ENCODE measurements at regions not wholly inside any gene's neighbourhood (a gene's known extent, or its start where the extent isn't known, plus 50 kb on each side); places are given as distances from the start of the nearest gene placed in this dataset.

GRCh38 chr10:3016016-3016415, 51.3 kb upstream of the PFKP start:
- no peak for DNase-seq
- intact Hi-C loops (cut with DNase I): no loop called here

DNA sequence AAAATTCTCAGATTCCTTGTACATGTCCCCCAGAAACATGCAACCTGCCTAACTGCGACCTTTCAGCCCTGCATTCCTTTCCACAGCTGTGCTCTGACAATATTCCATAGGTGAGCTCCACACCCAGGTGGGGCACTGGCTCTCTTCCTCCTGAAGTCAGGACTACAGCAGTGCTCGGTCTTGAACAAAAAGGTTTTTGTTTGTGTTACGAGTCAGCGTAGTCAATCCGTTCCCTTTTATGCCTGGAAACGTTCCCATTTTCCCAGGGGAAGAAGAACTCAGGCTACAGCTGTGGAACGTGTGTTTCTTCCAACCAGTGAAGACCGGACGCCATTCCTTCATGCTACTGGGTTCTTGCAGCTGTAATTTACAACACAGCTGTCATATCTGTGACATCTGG, 52.4 kb upstream of the PFKP start:
- intact Hi-C loops (cut with DNase I): no loop called here

GRCh38 chr10:3012223-3012622, 55.1 kb upstream of the PFKP start:
- DNase-seq: no peak
- intact Hi-C loops (cut with DNase I): no loop called here

More for the DNA sequence above, 52.4 kb upstream of the PFKP start:
- no peak for DNase-seq

DNA sequence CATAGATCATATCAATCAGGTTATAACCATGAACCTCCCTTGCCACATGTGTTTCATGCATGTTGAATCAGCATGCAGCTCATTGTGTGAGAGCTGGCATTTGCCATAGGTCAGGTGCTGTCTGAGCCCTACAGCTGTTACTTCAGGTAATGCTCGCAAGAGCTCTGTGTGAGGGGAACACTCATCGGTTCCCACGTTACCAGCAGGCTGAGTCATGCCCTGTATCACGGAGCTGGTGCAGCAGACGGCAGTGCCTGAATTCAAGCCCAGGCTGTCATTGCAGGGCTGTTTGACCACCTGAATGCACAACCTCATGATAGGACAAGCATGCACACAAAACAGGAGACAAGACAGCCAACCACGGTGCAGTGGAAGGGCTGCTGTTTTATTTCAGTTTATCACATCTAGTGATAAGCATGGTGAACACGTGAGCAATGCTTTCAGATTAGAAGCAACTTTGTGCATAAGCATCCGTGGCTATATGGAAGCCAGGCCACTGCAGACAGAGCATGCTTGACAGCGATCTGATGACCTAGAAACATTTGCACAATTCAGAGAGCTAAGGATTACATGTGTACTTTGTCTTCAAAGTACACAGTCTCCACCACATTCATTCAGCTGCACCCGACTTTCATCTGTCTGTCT, 56.4 kb upstream of the PFKP start:
- intact Hi-C loops (cut with DNase I): no loop called here
- no peak for DNase-seq

- no peak for DNase-seq
- intact Hi-C loops (cut with DNase I): no loop called here
These were observed 57.0 kb upstream of the PFKP start for GRCh38 chr10:3010334-3010733.

DNA sequence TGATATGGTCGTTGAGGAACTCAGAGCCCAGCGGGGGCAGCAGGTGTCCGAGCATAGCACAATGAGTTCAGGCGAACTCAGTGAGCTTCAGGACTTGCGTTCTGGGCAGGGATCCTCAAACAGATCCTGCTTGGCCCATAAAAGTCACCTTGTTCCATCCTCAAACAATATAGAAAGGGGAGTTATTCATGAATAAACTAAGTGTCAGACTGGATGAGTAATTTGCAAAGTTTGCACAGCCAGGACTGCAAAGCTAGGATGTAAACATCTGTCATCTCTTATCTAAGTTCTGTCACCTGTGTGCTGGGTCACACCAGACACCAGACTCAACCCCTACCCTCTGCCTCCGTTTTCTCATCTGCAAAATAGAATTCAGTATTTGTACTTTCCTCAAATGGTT, 58.0 kb upstream of the PFKP start:
- DNase-seq: no peak

DNA sequence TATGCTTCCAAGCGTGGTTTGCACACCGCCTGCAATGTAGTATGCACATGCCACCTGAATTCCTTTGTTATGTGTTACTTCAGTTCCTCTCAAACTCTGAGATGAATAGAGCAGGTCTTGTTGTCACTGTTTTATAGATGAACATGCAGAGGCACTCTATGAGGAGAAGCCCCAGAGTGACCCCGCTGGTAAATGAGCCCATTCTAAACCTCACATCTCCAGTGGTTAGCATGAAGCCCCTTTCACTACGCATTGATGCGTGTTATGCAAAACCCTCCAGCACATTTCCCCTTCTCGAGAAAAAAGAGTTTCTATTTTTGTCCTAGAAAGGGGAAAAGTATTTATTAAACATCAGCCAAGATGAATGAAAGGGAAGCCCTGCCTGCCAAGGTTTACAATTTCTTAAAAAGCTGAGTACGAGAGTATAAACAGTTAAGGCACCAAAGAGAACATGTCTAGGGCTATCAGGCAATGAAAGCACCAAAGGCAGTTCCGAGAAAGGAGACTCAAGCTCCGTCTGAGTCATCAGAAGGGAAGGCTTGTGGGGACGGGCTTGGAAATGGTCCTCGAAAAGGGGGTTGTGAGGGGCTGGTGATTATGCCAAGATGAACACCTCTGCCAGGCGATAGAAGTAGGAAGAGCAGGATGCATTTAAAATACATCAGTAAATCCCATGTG, 58.7 kb upstream of the PFKP start:
- DNase-seq: no peak

More for the DNA sequence above, 58.0 kb upstream of the PFKP start:
- intact Hi-C loops (cut with DNase I): no loop called here

DNA sequence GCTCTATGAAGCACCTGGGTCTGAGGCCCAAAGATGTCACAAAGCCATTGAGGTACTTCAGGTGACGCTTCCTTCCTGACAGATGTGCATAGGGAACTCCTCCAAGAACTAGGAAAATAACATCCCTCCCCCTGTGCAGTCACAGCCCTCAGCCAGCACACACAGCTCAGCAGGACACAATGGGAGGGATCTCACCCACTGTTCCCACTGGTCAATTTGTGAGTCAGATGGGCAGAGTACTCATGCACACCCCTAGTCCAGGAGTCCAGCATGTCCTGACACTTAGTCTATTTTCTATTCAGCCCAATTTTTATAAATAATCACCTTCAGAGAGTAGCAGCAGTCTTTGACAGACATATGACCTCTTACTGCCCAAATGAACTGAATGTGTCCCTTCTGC, 60.7 kb upstream of the PFKP start:
- DNase-seq: no peak
- intact Hi-C loops (cut with DNase I): no loop called here

More for the DNA sequence above, 58.7 kb upstream of the PFKP start:
- intact Hi-C loops (cut with DNase I): no loop called here

GRCh38 chr10:3006093-3006492, 61.3 kb upstream of the PFKP start:
- no peak for DNase-seq
- intact Hi-C loops (cut with DNase I): no loop called here

GRCh38 chr10:3002304-3002703, 65.0 kb upstream of the PFKP start:
- intact Hi-C loops (cut with DNase I): no loop called here
- DNase-seq: no peak

DNA sequence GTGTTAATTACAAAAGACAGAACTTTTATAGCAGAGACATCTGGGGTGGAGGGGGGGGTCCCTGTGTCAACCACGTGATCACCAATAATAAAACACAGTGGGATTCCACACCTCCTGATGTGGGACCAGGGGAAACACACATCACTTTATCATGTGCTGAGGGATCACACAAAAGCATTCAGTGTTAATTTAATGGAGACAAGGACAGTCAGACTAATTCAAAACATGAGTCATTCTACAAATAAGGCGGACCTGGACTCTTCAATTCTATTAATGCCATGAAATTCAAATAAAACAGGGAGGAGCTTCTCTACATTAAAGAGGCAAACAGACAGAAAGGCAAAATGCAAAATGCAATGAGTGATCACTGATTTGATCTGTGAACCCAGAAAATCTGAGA, 67.3 kb upstream of the PFKP start:
- intact Hi-C loops (cut with DNase I): no loop called here
- no peak for DNase-seq

DNA sequence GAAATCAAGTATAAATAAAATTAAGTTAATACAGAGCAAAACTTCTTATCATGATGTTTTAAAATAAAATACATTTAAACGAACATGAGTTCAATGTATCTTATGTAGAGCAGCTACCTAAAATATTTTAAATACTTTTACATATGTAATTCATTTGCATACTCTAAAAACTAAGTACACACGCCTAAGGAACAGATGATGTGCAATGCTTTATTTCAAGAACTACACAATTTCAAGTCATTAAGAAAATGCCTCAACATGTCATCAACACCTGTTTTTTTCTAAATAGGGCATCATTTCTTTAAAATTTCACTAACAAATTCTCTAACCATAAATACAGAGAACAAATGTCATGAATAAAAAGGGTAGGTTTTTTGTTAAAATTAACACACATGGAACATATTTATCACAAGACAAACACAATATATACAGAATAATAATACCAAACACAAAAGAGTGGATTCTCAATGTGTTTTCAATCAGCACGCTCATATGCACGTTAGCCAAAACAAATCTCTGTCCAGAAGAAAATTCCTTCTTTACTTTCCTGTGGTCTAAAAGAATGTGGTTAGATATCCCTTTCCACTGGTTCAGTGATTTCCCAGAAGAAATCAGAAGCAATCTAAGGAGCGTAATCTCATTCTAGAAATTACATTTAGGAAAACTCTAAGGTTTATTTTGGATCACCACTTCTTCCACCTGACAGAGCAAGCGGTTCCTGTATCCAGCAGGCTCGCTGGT, 73.0 kb upstream of the PFKP start:
- intact Hi-C loops (cut with DNase I): no loop called here
- DNase-seq: no peak

GRCh38 chr10:2993636-2994035, 73.7 kb upstream of the PFKP start:
- intact Hi-C loops (cut with DNase I): no loop called here

DNA sequence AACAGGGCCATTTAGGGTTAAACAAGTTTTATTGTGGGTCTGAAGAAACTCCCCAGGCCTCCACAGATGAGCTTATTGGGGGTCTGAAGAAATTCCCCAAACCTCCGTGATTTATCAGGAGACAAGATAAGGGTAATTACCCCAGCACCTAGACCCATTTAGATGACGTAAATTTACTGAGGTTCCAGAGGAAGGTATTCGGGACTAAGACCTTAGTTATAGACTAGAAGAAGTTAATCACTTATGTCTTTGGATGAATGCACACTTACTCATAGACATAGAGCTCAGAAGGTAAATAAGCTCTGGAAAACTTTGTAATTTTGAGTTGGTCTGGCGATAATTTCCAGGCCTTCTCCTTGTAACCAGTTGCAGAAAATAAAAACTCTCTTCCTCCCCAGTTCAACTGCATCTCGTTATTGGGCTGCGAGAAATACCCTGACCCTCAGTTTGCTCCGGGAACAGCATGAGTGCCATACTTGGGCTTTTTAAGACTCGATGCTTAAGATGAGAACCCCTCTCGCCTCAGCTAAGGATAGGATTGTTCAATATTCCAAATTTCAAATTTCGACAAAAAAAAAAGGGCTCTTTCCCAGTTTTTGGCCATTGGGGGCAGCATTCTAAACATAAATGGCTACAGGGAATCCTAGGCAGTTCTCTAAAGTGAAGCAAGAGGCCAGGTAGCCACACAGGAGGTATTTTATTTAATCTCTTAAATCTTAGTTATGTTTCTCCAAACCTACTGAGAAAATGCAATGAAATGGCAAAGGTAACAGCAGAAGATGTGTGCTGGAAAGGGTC, 74.7 kb upstream of the PFKP start:
- DNase-seq: no peak
- intact Hi-C loops (cut with DNase I): no loop called here

More at GRCh38 chr10:2993636-2994035, 73.7 kb upstream of the PFKP start:
- DNase-seq: no peak

DNA sequence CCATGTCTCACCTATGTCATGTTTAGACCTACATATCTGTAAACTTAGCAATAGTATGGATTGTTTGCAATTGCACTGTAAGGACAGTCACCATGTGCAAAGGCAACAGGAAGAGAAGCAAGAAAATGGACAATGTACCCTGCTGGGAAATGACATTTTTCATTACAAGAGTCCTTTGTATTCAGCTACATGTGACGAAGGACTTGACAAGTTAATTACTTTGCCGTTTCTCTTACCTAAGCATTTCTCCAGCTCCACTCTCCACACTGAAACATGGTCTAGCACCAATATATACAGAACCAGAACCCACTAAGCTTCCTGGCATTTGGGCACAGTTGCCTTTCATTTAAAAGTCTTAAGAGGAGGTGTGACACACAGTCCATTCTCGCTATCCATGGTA, 76.6 kb upstream of the PFKP start:
- intact Hi-C loops (cut with DNase I): no loop called here
- no peak for DNase-seq

DNA sequence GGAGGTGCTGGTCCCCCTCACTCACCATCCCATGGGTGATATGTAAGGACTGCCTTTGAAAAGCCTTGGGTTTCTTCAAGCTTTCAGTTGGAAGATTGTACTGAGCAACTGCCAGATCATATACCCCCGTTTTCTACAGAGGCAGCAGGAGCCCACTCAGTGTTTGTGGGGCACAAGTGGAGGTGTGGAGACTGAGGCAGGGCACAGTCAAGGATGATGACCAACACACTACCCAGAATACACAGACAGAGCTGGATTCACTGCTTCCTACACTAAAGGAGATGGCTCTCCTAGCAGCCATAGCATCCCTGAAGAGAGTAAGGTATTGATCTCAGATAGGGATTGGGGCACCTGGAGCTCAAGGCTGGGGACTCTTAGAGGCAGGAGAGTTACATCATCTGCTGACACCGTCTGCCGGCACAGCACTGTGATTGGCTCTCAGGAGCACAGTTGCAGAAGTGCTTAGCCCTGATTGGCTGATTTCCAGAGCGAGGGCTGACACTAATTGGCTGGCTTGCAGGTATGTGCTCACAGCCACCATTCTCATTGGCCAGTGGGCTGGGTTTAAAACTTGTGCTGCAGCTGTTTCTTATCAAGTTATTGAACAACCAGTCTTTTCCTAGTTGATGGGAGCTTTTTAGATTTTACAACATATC, 77.9 kb upstream of the PFKP start:
- intact Hi-C loops (cut with DNase I): no loop called here

GRCh38 chr10:2987185-2987768, 80.1 kb upstream of the PFKP start:
- intact Hi-C loops (cut with DNase I): no loop called here
- DNase-seq: no peak

More for the DNA sequence above, 77.9 kb upstream of the PFKP start:
- DNase-seq: no peak

GRCh38 chr10:2986391-2986801, 81.0 kb upstream of the PFKP start:
- intact Hi-C loops (cut with DNase I): no loop called here

GRCh38 chr10:2985729-2986232, 81.6 kb upstream of the PFKP start:
- no peak for DNase-seq
- intact Hi-C loops (cut with DNase I): no loop called here

More at GRCh38 chr10:2986391-2986801, 81.0 kb upstream of the PFKP start:
- no peak for DNase-seq

DNA sequence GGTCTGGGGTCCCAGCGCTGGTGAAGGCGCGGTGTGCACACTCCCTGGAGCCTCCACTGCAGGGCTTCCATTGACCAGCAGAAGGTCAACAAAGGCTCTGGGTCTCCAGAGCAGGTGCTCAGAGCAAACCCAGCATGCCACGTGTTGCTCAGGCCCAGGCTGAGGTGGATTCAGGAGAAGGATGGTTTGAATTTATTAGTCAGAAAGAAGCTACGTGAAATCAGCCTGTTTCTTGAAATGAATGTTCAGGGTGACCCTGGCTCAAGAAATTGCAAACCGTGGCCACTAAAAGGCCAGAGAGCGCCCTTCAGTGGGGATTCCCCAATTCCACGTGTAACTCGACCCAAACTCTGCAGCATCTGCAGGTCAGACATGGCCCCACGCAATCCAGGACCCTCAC, 82.7 kb upstream of the PFKP start:
- intact Hi-C loops (cut with DNase I): no loop called here

More for the DNA sequence above, 82.7 kb upstream of the PFKP start:
- DNase-seq: no peak
